ENCODE measurements at regions not wholly inside any gene's neighbourhood (a gene's known extent, or its start where the extent isn't known, plus 50 kb on each side); places are given as distances from the start of the nearest gene placed in this dataset.

- Histone ChIP-seq H2AFZ (ENCODE audit: low read length) (no peak overlapping the region), H3K27me3 (ENCODE audit: insufficient read depth, low read length, poor library complexity, severe bottlenecking) (no peaks in the 10 kb centered on the region), H3K36me3 (ENCODE audit: insufficient read depth, low read length) (no peaks in the 10 kb centered on the region), H3K9ac (ENCODE audit: low read depth, low read length, poor library complexity, severe bottlenecking) (no peak overlapping the region), H3K9me3 (ENCODE audit: insufficient read depth, low read depth, low read length) (no peaks in the 10 kb centered on the region), H3K4me3 (ENCODE audit: low read length, poor library complexity, severe bottlenecking) (no peak overlapping the region), H3K9me2 (replicated peaks; ENCODE audit: low read depth, low read length) (no peaks in the 10 kb centered on the region), H4K20me1 (ENCODE audit: insufficient read depth, low read length, poor library complexity, severe bottlenecking) (no peaks in the 10 kb centered on the region), H3K4me2 (ENCODE audit: low read depth, low read length, poor library complexity, severe bottlenecking) (no peak overlapping the region), H3F3A (ENCODE audit: low read depth) (no peaks in the 10 kb centered on the region), H3K4me1 (ENCODE audit: insufficient read depth, low read length, poor library complexity, severe bottlenecking) (no peaks in the 10 kb centered on the region), H3K79me2 (ENCODE audit: insufficient read depth, low read length) (no peaks in the 10 kb centered on the region)
- TF ChIP-seq CTCF (conservative IDR thresholded peaks at IDR 0.05; ENCODE audit: low read length) (no peak), EZH2phosphoT487 (IDR thresholded peaks at IDR 0.05; ENCODE audit: borderline replicate concordance) (no peak)
Measured at GRCh38 chr16:9469512-9469911, 378.1 kb downstream of the HAPSTR1 start.

- no peaks in the 10 kb centered on the region for H3K9me3 ChIP-seq (ENCODE audit: insufficient read depth, low read depth, low read length)
- H4K20me1 ChIP-seq (ENCODE audit: insufficient read depth, low read length, poor library complexity, severe bottlenecking): no peaks in the 10 kb centered on the region
- no peaks in the 10 kb centered on the region for H3K79me2 ChIP-seq (ENCODE audit: insufficient read depth, low read length)
- no peaks in the 10 kb centered on the region for H3K36me3 ChIP-seq (ENCODE audit: insufficient read depth, low read length)
- H3F3A ChIP-seq (ENCODE audit: low read depth): no peaks in the 10 kb centered on the region
- no peak overlapping the region for H2AFZ ChIP-seq (ENCODE audit: low read length)
- TF ChIP-seq EZH2phosphoT487 (IDR thresholded peaks at IDR 0.05; ENCODE audit: borderline replicate concordance): no peak
- no peak for TF ChIP-seq CTCF (conservative IDR thresholded peaks at IDR 0.05; ENCODE audit: low read length)
- H3K27me3 ChIP-seq (ENCODE audit: insufficient read depth, low read length, poor library complexity, severe bottlenecking): no peaks in the 10 kb centered on the region
- no peak overlapping the region for H3K9ac ChIP-seq (ENCODE audit: low read depth, low read length, poor library complexity, severe bottlenecking)
- no peak overlapping the region for H3K4me3 ChIP-seq (ENCODE audit: low read length, poor library complexity, severe bottlenecking)
- no peak overlapping the region for H3K4me2 ChIP-seq (ENCODE audit: low read depth, low read length, poor library complexity, severe bottlenecking)
- no peaks in the 10 kb centered on the region for H3K9me2 ChIP-seq (replicated peaks; ENCODE audit: low read depth, low read length)
- no peaks in the 10 kb centered on the region for H3K4me1 ChIP-seq (ENCODE audit: insufficient read depth, low read length, poor library complexity, severe bottlenecking)
Measured at GRCh38 chr16:9476744-9477143, 385.3 kb downstream of the HAPSTR1 start.

GRCh38 chr16:9479008-9479407, 387.6 kb downstream of the HAPSTR1 start:
- Histone ChIP-seq H3K4me1 (ENCODE audit: insufficient read depth, low read length, poor library complexity, severe bottlenecking) (no peaks in the 10 kb centered on the region), H3K9me3 (ENCODE audit: insufficient read depth, low read depth, low read length) (no peaks in the 10 kb centered on the region), H3F3A (ENCODE audit: low read depth) (no peaks in the 10 kb centered on the region), H3K79me2 (ENCODE audit: insufficient read depth, low read length) (no peaks in the 10 kb centered on the region), H4K20me1 (ENCODE audit: insufficient read depth, low read length, poor library complexity, severe bottlenecking) (no peaks in the 10 kb centered on the region), H3K9me2 (replicated peaks; ENCODE audit: low read depth, low read length) (no peaks in the 10 kb centered on the region), H3K27me3 (ENCODE audit: insufficient read depth, low read length, poor library complexity, severe bottlenecking) (no peaks in the 10 kb centered on the region), H3K4me2 (ENCODE audit: low read depth, low read length, poor library complexity, severe bottlenecking) (no peak overlapping the region), H3K9ac (ENCODE audit: low read depth, low read length, poor library complexity, severe bottlenecking) (no peak overlapping the region), H3K36me3 (ENCODE audit: insufficient read depth, low read length) (no peaks in the 10 kb centered on the region), H3K4me3 (ENCODE audit: low read length, poor library complexity, severe bottlenecking) (no peak overlapping the region), H2AFZ (ENCODE audit: low read length) (no peak overlapping the region)
- TF ChIP-seq EZH2phosphoT487 (IDR thresholded peaks at IDR 0.05; ENCODE audit: borderline replicate concordance) (no peak), CTCF (conservative IDR thresholded peaks at IDR 0.05; ENCODE audit: low read length) (no peak)
